HUES64 (cell line): ENCODE measurements at regions not wholly inside any gene's neighbourhood (a gene's known extent, or its start where the extent isn't known, plus 50 kb on each side); places are given as distances from the start of the nearest gene placed in this dataset.

ENCODE experiments used
- H3K27ac ChIP-seq: 2 replicates; pipeline ENCODE4 v1.7.0; 2013; ENCODE audit warnings: low read depth, low read length, inconsistent platforms
- H3K27me3 ChIP-seq: 2 replicates; pipeline ENCODE4 v1.6.1; 2013; ENCODE audit warnings: mild to moderate bottlenecking, low read length; ENCODE audit not compliant: insufficient read depth
- H3K36me3 ChIP-seq: 2 replicates; pipeline ENCODE4 v1.6.1; 2013; ENCODE audit warnings: mild to moderate bottlenecking, low read length; ENCODE audit not compliant: insufficient read depth
- H3K4me1 ChIP-seq: 2 replicates; pipeline ENCODE4 v1.6.1; 2013; ENCODE audit warnings: mild to moderate bottlenecking, low read length, moderate library complexity; ENCODE audit not compliant: insufficient read depth
- H3K4me3 ChIP-seq: 2 replicates; pipeline ENCODE4 v1.5.1; 2013; ENCODE audit warnings: mild to moderate bottlenecking, low read length, moderate library complexity
- H3K9ac ChIP-seq: 2 replicates; pipeline ENCODE4 v1.6.1; 2013; ENCODE audit warnings: mild to moderate bottlenecking, low read depth, low read length
- H3K9me3 ChIP-seq: 2 replicates; pipeline ENCODE4 v1.6.1; 2013; ENCODE audit warnings: low read depth, low read length; ENCODE audit not compliant: insufficient read depth
- WGBS: fragments of 150-250, 120-280 bp; methylation state at CpG from one replicate; pipeline ENCODE4 v1.1.7; 2013; ENCODE audit warnings: missing lambda C conversion rate; 5-methylcytosine and 5-hydroxymethylcytosine counted together

DNA sequence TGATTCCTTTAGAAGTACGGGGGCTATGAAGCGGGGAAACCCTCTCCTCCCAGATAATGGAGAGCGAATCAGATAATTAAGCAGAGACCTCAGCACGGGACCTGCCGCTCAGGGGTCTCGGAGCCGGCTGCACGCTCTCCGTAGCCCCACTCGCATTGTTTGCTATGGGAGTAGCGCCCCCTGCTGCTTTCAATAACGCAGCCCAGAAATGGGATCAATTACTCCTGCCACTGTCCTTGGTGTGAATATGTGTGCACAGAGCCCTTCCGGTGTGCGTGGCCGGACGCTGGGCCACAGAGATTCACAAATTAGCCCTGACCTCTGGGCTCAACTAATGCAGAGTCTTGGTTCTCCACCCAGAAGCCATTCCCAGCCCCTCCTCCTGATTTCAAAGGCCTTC lies 76.4 kb upstream of the TMEM132C start:
- WGBS, result 16% methylated on average over 16 of the region's 16 CpGs
- Histone ChIP-seq H3K9me3 (no peaks in the 10 kb centered on the region), H3K4me1 (no peaks in the 10 kb centered on the region)

DNA sequence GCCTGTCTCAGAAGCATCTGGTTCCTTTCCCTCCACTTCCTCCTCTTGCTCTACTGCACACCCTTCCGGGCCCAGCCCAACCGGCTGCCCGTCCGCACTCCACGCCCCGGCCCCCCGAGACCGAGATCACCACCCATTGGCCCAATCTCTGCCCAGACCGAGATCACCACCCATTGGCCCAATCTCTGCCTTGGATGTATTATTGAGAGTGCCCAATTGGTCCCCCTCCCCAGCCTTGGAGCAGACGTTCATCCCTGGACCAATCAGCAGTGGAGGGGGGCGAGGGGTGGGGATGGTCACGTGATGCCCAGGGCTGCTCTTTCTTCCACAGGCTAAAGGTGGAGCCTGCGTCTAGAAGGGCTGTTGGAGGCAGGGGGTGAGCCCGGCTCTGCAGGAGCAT lies 75.6 kb upstream of the TMEM132C start:
- H3K9me3 ChIP-seq, result no peaks in the 10 kb centered on the region
- no peaks in the 10 kb centered on the region for H3K4me1 ChIP-seq
- no peak overlapping the region for H3K4me3 ChIP-seq
- H3K9ac ChIP-seq, result no peak overlapping the region
- no peaks in the 10 kb centered on the region for H3K36me3 ChIP-seq
- no peak overlapping the region for H3K27ac ChIP-seq
- no peaks in the 10 kb centered on the region for H3K27me3 ChIP-seq
- 89% methylated on average over 14 of the region's 14 CpGs for WGBS

More for the DNA sequence above, 76.4 kb upstream of the TMEM132C start:
- Histone ChIP-seq H3K4me3 (no peak overlapping the region), H3K27ac (no peak overlapping the region), H3K27me3 (no peaks in the 10 kb centered on the region), H3K9ac (no peak overlapping the region), H3K36me3 (no peaks in the 10 kb centered on the region)

GRCh38 chr12:128204711-128205110 lies 62.3 kb upstream of the TMEM132C start:
- no peak overlapping the region for H3K4me3 ChIP-seq
- no peaks in the 10 kb centered on the region for H3K27me3 ChIP-seq
- peaks cover 19% of the 10 kb centered on the region for H3K9me3 ChIP-seq
- no peaks in the 10 kb centered on the region for H3K4me1 ChIP-seq
- H3K36me3 ChIP-seq, result no peaks in the 10 kb centered on the region
- WGBS, result 92% methylated on average over 7 of the region's 7 CpGs
- no peak overlapping the region for H3K9ac ChIP-seq
- no peak overlapping the region for H3K27ac ChIP-seq

- Histone ChIP-seq H3K27ac (no peak overlapping the region), H3K4me3 (no peak overlapping the region), H3K4me1 (no peaks in the 10 kb centered on the region), H3K36me3 (no peaks in the 10 kb centered on the region), H3K9me3 (peaks cover 20% of the 10 kb centered on the region), H3K9ac (no peak overlapping the region), H3K27me3 (no peaks in the 10 kb centered on the region)
- WGBS, result 93% methylated on average over 3 of the region's 3 CpGs
These were observed 61.8 kb upstream of the TMEM132C start for GRCh38 chr12:128205145-128205544.

DNA sequence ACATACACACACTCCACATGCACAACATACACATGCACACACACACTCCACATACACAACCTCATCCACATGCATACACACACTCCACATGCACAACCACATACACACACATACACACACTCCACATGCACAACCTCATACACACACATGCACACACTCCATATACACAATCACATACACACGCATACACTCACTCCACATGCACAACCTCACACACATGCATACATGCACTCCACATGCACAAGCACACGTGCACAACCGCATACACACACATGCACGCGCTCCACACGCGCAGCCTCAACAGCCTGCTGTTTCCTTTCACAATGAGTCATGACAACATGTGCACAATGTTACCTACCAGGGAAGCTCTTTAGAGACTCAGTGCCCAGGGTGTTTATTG lies 61.2 kb upstream of the TMEM132C start:
- no peak overlapping the region for H3K9ac ChIP-seq
- 95% methylated on average over 7 of the region's 7 CpGs for WGBS
- no peak overlapping the region for H3K4me3 ChIP-seq
- no peaks in the 10 kb centered on the region for H3K27me3 ChIP-seq
- peaks cover 26% of the 10 kb centered on the region for H3K9me3 ChIP-seq
- H3K4me1 ChIP-seq, result no peaks in the 10 kb centered on the region
- H3K27ac ChIP-seq, result no peak overlapping the region
- no peaks in the 10 kb centered on the region for H3K36me3 ChIP-seq
